Activated CD4-positive, alpha-beta T cell treated with anti-CD3 and anti-CD28 coated beads for 24 hours (primary cell): ENCODE measurements at regions not wholly inside any gene's neighbourhood (a gene's known extent, or its start where the extent isn't known, plus 50 kb on each side); places are given as distances from the start of the nearest gene placed in this dataset.
"Not testable (repeated sequence)": the region's sequence is repeated elsewhere in the genome, so short reads cannot be mapped to it uniquely, and the experiment has no call there.

Experiments
- DNase-seq, 2 donors: peaks; one replicate each; pipeline ENCODE4 v3.0.0-alpha.2; 2020; ENCODE audit warnings: low read depth in 2 of 2

- DNase-seq: no peak
Measured at GRCh38 chr14:48723841-48724495, 862.2 kb downstream of the RPS29 start.

DNA sequence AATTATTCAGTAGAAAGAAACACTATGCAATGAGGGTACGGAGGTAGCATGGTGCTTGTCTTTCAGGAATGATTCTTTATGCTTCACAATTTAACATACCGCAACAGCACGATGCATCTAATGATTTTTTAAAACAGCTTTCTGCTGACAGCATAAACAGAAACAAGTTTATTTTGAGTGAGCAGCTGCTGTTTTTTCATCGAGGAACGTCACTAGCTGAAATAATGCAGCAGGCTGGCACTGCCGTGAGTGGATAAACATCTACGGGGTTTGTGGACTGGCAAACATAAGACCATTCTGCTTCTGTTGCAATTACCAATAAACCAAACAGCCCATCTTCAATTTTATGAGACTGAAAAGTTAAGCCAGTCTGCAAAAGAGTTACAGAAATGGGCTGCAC, 871.8 kb downstream of the RPS29 start:
- no peak for DNase-seq

DNA sequence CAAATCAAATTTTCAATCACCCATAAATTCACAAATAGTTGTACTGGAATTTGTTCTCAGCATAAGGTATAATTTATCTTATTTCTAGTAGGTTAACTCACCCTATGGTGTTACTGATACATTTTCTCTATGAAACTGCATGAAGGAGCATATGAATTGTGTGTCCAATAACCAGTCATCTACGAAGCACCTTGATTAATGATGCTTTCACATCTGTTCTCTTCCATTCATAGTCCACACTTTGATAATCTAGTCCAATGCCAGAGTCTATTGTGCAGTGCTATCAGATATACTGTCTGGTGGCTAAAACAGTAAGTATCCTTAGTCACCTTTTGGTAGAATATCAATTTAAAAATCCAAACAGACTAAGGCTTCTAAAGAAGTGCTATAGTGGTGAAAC, 876.0 kb downstream of the RPS29 start:
- no peak for DNase-seq

DNA sequence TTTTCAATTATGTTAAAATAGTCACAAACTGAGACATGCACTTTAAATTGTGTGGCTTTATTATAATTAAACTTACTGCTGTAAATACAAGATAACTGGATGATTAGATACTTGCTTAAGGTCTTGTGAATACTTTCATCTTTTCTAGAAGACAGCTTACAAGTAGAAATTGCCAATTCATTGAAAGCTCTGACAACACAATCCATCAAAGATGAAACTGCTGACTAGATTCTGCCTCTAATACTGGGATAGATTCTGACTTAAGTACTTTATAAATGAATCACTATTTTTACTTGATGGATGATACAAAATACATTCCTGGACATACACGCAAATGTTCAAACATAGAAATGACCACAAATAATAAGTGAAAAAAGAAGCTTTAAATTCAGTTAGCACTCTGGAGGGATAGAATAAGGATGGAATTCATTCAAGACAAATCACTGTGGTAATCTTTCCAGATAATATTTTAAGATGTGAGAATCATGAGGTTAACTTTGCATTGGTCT, 876.8 kb downstream of the RPS29 start:
- no peak for DNase-seq

DNA sequence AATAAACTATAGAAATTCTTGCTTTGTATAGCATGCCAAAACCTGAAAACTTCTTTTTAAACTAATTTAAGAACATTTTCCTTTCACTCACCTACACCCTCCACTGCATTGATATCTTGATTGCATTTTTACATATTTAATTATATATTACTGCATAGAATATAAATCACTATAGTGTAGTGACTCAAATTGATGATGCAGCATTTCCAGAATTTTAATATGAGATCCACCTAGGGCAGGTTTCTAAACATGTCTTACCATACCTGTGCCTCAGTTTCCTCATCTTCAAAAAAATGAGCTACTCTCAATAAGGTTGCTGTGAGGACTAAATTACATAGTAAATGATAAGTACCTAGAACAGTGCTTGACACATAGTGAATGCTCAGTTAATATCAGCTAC, 881.5 kb downstream of the RPS29 start:
- no peak for DNase-seq

DNA sequence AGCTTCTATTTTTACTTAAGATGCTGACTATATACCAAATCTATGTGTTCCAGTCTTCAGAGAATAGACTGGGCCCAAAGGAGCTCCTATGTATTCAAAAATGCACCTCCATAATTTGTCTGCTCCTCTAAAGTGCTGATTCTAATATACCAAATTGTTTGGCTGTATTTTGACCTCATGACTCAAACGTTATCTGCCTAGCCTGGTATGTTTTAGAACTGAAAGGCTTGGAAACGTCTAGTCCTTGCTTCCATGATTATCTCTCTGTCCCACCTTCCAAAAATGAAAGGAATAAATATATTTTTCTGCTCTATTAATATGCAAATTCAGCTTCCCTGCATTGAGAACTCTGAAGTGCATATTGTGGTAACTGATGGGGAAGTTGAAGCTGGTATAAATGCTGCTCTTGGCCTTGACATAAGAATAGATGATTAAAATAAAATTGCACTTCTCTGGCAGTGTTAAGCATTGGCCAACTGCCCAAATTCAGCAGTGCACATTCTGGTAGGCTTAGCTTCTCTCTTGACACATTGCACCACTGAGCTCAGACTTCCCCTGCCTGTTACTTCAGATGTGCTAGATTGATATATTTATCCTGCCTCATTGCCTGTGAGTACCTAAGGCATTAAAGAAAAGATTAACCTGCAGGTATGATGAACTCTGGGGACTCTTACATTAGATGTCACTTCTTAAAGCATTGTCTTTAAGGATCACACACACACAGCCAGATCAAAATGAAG, 882.3 kb downstream of the RPS29 start:
- no peak for DNase-seq

GRCh38 chr14:48697362-48697761, 888.8 kb downstream of the RPS29 start:
- not testable (repeated sequence) for DNase-seq

GRCh38 chr14:48693793-48694192, 892.4 kb downstream of the RPS29 start:
- DNase-seq: no peak

- DNase-seq: no peak
Measured at GRCh38 chr14:48690349-48690748, 895.8 kb downstream of the RPS29 start.

- DNase-seq: no peak
Measured at GRCh38 chr14:48686650-48687049, 899.5 kb downstream of the RPS29 start.

GRCh38 chr14:48672506-48672905, 913.7 kb downstream of the RPS29 start:
- DNase-seq: no peak

GRCh38 chr14:48670939-48671338, 915.2 kb downstream of the RPS29 start:
- no peak for DNase-seq

GRCh38 chr14:48665077-48665784, 920.9 kb downstream of the RPS29 start:
- DNase-seq: no peak

DNA sequence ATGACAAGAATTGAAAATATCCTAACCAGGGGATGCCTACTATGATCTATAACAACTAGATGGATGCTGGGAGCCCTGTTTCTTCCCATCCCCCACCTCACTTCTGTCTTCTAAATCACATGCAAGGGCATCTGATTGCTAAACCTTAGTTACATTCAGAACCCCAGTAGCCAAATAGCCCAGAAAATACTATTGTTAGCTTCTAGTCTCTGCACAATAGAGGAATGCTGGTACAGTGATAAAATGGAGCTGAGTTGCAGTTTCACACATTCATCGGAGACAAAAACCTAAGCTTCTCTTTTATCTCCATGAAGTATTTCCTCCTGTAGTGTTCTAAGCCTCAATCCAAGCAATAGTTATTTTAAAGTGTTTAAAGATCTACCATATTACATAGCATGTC, 942.9 kb downstream of the RPS29 start:
- no peak for DNase-seq

DNA sequence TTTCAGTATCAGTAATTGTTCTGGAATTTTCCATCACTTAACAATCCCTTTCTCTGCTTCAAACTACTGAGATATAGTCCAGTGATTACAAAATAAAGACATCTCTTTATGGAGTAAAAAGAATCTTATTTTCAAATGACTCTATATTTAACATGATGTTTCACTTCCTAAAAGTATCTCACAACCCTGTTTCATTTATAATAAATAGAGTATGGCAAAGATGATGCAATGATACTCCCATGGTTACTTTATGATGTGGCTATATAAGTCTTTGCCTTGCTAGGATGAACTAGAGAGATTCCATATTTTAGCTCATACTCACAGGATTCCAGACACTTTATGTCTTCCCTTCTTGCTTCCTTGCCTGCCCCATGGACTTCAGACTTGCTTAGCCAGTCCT, 953.5 kb upstream of the MDGA2 start:
- no peak for DNase-seq

DNA sequence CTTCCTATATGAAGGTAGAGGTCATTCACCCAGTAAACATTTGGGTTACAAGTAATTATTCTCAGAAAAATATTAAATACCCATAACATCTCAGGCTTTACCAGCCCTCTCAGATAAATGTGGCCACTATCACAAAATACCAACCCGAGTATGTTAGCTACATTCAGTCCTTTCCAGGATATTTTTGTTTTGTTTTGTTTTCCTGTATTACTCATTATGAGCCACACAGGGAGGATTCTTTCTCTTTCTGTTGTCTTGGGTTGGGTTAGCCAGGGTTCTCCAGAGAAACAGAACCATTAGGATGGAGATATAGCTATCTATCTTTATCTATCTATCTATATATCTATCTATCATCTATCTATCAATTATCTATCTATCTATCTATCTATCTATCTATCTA, 947.6 kb upstream of the MDGA2 start:
- DNase-seq: no peak

GRCh38 chr14:48618057-48618456, 942.7 kb upstream of the MDGA2 start:
- DNase-seq: no peak

GRCh38 chr14:48616931-48617330, 941.5 kb upstream of the MDGA2 start:
- DNase-seq: no peak

GRCh38 chr14:48615618-48616017, 940.2 kb upstream of the MDGA2 start:
- no peak for DNase-seq

DNA sequence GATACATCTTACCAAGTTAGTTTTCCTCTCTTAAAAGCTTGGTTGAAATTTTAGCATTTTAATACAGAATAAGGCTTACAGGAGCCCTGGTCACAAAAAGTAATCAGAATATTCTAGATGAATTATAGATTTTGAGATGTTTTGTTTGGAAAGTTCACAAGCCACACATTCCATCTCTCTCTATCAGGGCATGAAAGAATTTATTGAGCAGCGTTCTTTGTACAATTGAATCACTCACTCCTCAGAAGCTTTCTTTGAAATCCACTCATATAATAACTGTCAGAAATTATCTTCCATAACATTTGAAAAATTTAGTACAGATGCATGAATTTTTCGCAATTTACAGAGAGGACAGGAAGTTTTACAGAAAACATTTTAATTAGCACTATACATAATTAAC, 938.6 kb upstream of the MDGA2 start:
- DNase-seq: no peak

GRCh38 chr14:48606960-48607359, 931.6 kb upstream of the MDGA2 start:
- not testable (repeated sequence) for DNase-seq

DNA sequence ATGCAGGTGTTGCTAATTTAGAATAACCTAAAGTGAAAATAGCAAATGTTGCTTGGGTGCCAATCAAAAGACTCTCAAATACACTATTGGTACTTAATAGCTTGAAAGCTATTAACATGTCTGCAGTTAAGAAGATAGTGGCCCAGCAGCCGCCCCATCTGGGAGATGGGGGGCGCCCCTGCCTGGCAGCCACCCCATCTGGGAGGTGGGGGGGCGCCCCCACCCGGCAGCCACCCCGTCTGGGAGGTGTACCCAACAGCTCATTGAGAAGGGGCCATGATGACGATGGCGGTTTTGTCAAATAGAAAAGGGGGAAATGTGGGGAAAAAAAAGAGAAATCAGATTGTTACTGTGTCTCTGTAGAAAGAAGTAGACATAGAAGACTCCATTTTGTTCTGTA, 923.1 kb upstream of the MDGA2 start:
- no peak for DNase-seq

- DNase-seq: no peak
Measured at GRCh38 chr14:48586099-48586498, 910.7 kb upstream of the MDGA2 start.
